ENCODE measurements at regions not wholly inside any gene's neighbourhood (a gene's known extent, or its start where the extent isn't known, plus 50 kb on each side); places are given as distances from the start of the nearest gene placed in this dataset.

DNA sequence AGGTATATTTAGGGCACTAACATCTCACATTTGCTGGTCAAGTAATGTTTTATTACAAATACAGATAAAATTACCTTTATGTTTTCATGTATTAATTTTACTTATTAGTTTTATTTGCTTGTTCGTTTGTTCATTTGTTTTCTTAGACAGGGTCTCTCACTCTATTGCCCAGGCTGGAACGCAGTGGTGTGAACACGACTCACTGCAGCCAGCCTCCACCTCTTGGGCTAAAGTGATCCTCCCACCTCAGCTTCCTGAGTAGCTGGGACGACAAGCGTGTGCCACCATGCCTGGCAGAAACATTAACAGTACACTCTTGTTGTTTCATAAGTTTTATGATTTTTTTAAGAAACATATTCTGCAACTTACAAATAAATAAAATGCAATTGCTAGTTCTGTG lies 123.2 kb downstream of the ZNF608 start:
- no peak for DNase-seq
- Mint-ChIP-seq H3K9me3 (no peaks in the 10 kb centered on the region), H3K27ac (no peak overlapping the region), H3K36me3 (ENCODE audit: low read depth) (no peaks in the 10 kb centered on the region), H3K4me3 (no peak overlapping the region), H3K4me1 (ENCODE audit: low read depth) (no peaks in the 10 kb centered on the region), H3K27me3 (peaks cover 15% of the 10 kb centered on the region)
- intact Hi-C loops (cut with micrococcal nuclease), result no loop called here
- no peak for ATAC-seq
- ChIA-PET POLR2A (no interaction called here), CTCF (no interaction called here)
- TF ChIP-seq, protein P1, sequence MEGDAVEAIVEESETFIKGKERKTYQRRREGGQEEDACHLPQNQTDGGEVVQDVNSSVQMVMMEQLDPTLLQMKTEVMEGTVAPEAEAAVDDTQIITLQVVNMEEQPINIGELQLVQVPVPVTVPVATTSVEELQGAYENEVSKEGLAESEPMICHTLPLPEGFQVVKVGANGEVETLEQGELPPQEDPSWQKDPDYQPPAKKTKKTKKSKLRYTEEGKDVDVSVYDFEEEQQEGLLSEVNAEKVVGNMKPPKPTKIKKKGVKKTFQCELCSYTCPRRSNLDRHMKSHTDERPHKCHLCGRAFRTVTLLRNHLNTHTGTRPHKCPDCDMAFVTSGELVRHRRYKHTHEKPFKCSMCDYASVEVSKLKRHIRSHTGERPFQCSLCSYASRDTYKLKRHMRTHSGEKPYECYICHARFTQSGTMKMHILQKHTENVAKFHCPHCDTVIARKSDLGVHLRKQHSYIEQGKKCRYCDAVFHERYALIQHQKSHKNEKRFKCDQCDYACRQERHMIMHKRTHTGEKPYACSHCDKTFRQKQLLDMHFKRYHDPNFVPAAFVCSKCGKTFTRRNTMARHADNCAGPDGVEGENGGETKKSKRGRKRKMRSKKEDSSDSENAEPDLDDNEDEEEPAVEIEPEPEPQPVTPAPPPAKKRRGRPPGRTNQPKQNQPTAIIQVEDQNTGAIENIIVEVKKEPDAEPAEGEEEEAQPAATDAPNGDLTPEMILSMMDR (IDR thresholded peaks at IDR 0.05), result no peak

DNA sequence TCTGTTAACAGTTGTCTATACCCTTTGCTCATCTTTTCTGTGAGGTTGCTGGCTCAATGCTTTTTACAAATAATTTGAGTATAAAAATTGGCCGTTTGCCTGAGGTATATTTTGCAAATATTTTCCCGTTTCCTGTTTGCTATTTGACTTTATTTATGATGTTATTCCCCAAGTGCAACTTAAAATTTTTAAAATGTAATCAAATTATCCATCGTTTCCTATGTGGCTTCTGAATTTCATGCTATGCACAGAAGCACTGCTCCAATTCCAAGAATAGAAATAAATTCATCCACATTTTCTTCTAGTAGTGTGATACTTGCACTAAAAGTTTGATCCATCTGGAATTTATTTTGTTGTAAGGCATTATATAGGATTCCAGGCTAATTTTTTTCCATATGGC lies 123.6 kb downstream of the ZNF608 start:
- TF ChIP-seq, protein P1 (IDR thresholded peaks at IDR 0.05), result no peak
- H3K4me1 Mint-ChIP-seq (ENCODE audit: low read depth), result no peaks in the 10 kb centered on the region
- no peak for ATAC-seq
- no peak overlapping the region for H3K4me3 Mint-ChIP-seq
- H3K27ac Mint-ChIP-seq, result no peak overlapping the region
- H3K27me3 Mint-ChIP-seq, result peaks cover 11% of the 10 kb centered on the region
- ChIA-PET CTCF (no interaction called here), POLR2A (no interaction called here)
- no peak for DNase-seq
- intact Hi-C loops (cut with micrococcal nuclease), result no loop called here
- H3K9me3 Mint-ChIP-seq, result no peaks in the 10 kb centered on the region
- H3K36me3 Mint-ChIP-seq (ENCODE audit: low read depth), result no peaks in the 10 kb centered on the region

DNA sequence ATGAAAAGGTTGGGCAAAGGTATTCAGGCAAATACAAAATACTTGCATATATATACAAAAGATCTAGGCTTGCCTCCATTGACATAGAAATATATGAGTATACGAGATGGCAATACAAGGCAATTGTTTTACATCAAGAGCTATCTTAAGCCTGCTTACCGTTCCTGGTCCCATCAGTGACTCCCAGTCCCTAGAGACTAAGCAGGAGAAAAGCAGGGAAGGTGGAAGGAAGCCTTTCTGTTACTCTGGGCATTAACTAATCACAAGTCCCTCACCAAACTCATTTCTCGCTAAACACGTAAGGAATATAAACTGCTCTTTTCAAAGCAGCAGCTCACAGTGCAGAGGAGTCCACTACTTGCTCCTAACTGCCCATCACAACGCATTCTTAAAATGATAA lies 125.2 kb downstream of the ZNF608 start:
- intact Hi-C loops (cut with micrococcal nuclease), result no loop called here
- CTCF ChIA-PET, result no interaction called here
- Mint-ChIP-seq H3K27me3 (peaks cover 12% of the 10 kb centered on the region), H3K36me3 (ENCODE audit: low read depth) (no peaks in the 10 kb centered on the region), H3K4me3 (no peak overlapping the region), H3K4me1 (ENCODE audit: low read depth) (no peaks in the 10 kb centered on the region), H3K9me3 (no peaks in the 10 kb centered on the region), H3K27ac (no peak overlapping the region)
- ATAC-seq (no peak), DNase-seq (no peak)
- POLR2A ChIA-PET, result no interaction called here
- TF ChIP-seq, protein P1 (IDR thresholded peaks at IDR 0.05), result no peak

DNA sequence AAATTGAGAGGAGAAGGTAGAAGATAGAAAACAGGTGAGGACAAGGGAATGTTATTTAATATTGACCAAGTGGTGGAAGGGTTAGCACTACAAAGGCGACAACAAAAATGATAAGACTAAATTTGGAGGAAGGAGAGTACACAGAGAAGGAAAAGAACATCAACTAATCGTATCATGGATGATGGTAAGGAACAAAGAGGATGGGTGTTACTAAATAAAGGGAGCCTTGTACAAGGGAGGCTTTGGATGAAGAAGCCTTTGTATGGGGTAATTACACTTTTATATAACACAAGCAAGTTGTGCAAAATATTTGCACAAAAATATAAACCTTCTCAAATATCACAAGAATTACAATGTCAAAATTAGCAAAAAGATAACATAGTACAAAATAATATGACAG lies 125.7 kb downstream of the ZNF608 start:
- H3K4me1 Mint-ChIP-seq (ENCODE audit: low read depth), result no peaks in the 10 kb centered on the region
- CTCF ChIA-PET, result no interaction called here
- no peaks in the 10 kb centered on the region for H3K36me3 Mint-ChIP-seq (ENCODE audit: low read depth)
- ATAC-seq (no peak), DNase-seq (no peak)
- intact Hi-C loops (cut with micrococcal nuclease), result no loop called here
- POLR2A ChIA-PET, result no interaction called here
- TF ChIP-seq, protein P1 (IDR thresholded peaks at IDR 0.05), result no peak
- no peaks in the 10 kb centered on the region for H3K9me3 Mint-ChIP-seq
- H3K4me3 Mint-ChIP-seq, result no peak overlapping the region
- H3K27ac Mint-ChIP-seq, result no peak overlapping the region
- H3K27me3 Mint-ChIP-seq, result peaks cover 11% of the 10 kb centered on the region

DNA sequence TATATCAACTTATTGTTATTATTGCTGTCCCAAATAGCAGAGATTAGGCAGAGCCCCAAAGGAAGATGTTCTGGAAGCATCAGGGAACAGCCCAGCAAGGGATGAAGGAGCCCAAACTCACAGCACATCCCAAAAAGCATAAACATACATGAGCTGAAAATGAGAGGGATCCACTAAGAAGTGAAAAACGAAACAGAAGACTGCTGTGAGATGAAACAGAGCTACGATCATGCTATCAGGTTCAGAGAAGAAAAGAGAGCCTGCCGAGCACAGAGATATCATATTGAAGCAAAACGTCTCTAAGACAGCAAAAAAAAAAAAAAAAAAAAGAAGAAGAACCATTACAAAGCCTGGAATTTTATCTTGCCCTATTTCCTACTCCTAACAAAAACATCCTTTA lies 127.3 kb downstream of the ZNF608 start:
- TF ChIP-seq, protein P1 (IDR thresholded peaks at IDR 0.05), result no peak
- intact Hi-C loops (cut with micrococcal nuclease), result no loop called here
- CTCF ChIA-PET, result no interaction called here

More for the DNA sequence above, 127.3 kb downstream of the ZNF608 start:
- no peaks in the 10 kb centered on the region for H3K9me3 Mint-ChIP-seq
- no peak for DNase-seq
- ATAC-seq, result no peak
- no peak overlapping the region for H3K4me3 Mint-ChIP-seq
- H3K4me1 Mint-ChIP-seq (ENCODE audit: low read depth), result no peaks in the 10 kb centered on the region
- H3K27me3 Mint-ChIP-seq, result peaks cover 7% of the 10 kb centered on the region
- H3K36me3 Mint-ChIP-seq (ENCODE audit: low read depth), result no peaks in the 10 kb centered on the region
- POLR2A ChIA-PET, result no interaction called here
- no peak overlapping the region for H3K27ac Mint-ChIP-seq
